Esophagus squamous epithelium (tissue), 4 donors: ENCODE measurements at regions not wholly inside any gene's neighbourhood (a gene's known extent, or its start where the extent isn't known, plus 50 kb on each side); places are given as distances from the start of the nearest gene placed in this dataset.

Source experiments
- CTCF ChIP-seq, 6 experiments: fragments of 450-650 bp in 4 of 6; fragments of 200-600 bp in 2 of 6; sonication (generic) in 2 of 6; IDR thresholded peaks; one replicate each; pipeline ENCODE4 v1.5.1; 2016 to 2019; ENCODE audit warnings: antibody characterized with exemption in 6 of 6, mild to moderate bottlenecking in 4 of 6, moderate library complexity in 4 of 6
- POLR2A ChIP-seq, 4 donors: fragments of 450-650 bp; IDR thresholded peaks; one replicate each; pipeline ENCODE4 v1.6.1; 2017; ENCODE audit warnings: antibody characterized with exemption in 4 of 4, mild to moderate bottlenecking in 4 of 4, moderate library complexity in 3 of 4

GRCh38 chr5:133885566-133885965 lies 82.9 kb downstream of the C5orf15 start:
- TF ChIP-seq CTCF (IDR thresholded peaks at IDR 0.05) (no peak), POLR2A (IDR thresholded peaks at IDR 0.05) (no peak)
